ENCODE measurements at regions not wholly inside any gene's neighbourhood (a gene's known extent, or its start where the extent isn't known, plus 50 kb on each side); places are given as distances from the start of the nearest gene placed in this dataset.
A peak's percentile ranks its signal among the peaks of the same experiment; 100 is the strongest.

DNA sequence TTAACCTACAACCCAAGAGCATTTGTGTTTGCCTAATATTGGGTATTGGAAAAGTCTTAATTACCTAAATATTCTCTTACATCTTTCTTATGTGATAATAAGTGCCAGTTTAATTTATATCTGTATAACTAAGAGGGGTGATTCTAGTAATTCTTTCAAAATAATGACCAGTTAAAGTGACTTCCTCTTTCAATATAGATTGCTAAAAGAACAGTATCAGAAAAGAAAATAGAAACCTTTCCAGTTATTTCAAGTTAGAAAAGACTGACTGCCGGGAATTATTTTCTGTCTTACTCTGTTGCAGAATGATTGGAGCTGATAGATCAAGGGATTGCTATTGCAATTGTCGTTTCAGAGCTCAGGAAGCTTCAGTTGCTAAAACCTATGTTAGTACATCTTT lies 525.0 kb upstream of the SEMA3D start:
- Mint-ChIP-seq H3K36me3 (no peaks in the 10 kb centered on the region), H3K27ac (no peak overlapping the region), H3K9me3 (no peaks in the 10 kb centered on the region), H3K4me1 (no peaks in the 10 kb centered on the region), H3K27me3 (no peaks in the 10 kb centered on the region), H3K4me3 (no peak overlapping the region)
- DNase-seq, result no peak
- no peak for ATAC-seq (ENCODE audit: low read depth in 2 of 2)

GRCh38 chr7:85710960-85711359 lies 524.1 kb upstream of the SEMA3D start:
- no peak for ATAC-seq (ENCODE audit: low read depth in 2 of 2)

GRCh38 chr7:85708221-85708620 lies 521.4 kb upstream of the SEMA3D start:
- H3K36me3 Mint-ChIP-seq, result no peaks in the 10 kb centered on the region
- H3K27ac Mint-ChIP-seq, result no peak overlapping the region
- ATAC-seq (ENCODE audit: low read depth in 2 of 2) (no peak), DNase-seq (no peak)
- no peak overlapping the region for H3K4me3 Mint-ChIP-seq
- H3K4me1 Mint-ChIP-seq, result no peaks in the 10 kb centered on the region
- H3K9me3 Mint-ChIP-seq, result no peaks in the 10 kb centered on the region
- H3K27me3 Mint-ChIP-seq, result no peaks in the 10 kb centered on the region

More at GRCh38 chr7:85710960-85711359, 524.1 kb upstream of the SEMA3D start:
- Mint-ChIP-seq H3K4me3 (no peak overlapping the region), H3K27ac (no peak overlapping the region), H3K36me3 (no peaks in the 10 kb centered on the region), H3K4me1 (no peaks in the 10 kb centered on the region), H3K27me3 (no peaks in the 10 kb centered on the region), H3K9me3 (no peaks in the 10 kb centered on the region)
- DNase-seq, result no peak

DNA sequence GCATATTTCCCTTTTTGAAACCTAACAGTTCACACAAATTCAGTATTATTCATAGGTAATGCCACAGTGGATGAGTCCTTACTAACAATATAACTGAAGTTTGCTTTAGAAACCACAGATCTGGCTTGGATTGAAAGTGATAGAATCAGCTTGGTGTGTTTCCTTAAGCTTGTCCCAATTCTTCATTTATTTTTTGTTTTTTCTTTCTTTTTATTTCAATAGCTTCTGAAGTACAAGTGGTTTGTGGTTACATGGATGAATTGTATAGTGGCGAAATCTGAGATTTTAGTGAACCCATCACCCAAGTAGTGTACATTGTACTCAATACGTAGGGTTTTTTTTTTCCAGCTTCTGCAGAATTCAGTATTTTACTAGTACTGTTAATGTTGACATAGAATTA lies 518.2 kb upstream of the SEMA3D start:
- DNase-seq (no peak), ATAC-seq (ENCODE audit: low read depth in 2 of 2) (no peak)
- no peaks in the 10 kb centered on the region for H3K9me3 Mint-ChIP-seq
- H3K27me3 Mint-ChIP-seq, result no peaks in the 10 kb centered on the region
- no peaks in the 10 kb centered on the region for H3K36me3 Mint-ChIP-seq
- no peaks in the 10 kb centered on the region for H3K4me1 Mint-ChIP-seq
- no peak overlapping the region for H3K27ac Mint-ChIP-seq
- H3K4me3 Mint-ChIP-seq, result no peak overlapping the region

DNA sequence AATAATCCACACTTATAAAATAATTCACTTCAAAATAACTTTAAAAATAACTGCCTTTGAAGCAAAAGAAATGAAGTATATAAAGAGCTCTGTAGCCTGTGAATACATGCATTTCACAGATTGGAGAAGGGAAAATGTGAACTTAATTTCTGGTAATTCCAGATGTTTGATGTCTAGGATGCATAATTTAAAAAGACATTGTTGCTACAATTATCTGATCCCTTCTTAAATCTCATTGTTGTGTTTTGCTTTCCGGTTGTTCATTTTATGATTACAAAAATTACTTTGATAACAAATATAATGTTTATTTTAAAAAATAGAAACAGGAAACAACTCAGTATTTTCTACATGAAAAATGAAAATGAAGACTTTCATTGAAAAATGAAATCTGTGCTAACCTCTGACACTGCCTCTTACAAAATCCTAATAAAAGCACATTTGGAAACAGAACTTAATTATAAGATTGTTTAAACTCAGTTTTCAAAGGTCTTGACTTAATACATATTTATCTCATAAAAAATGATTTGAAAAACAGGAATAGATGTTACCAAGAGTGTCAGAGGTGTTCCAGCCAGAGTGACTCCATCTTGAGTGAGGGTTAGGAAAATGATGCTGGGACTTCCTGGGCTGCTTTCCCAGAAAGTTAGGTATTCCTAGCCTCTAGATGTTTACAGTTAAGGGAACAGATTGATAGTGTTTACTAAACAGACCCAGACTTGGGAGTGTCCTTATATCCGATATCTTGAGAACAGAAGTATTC lies 516.6 kb upstream of the SEMA3D start:
- Mint-ChIP-seq H3K27ac (no peak overlapping the region), H3K36me3 (no peaks in the 10 kb centered on the region), H3K27me3 (no peaks in the 10 kb centered on the region), H3K9me3 (no peaks in the 10 kb centered on the region), H3K4me3 (no peak overlapping the region), H3K4me1 (no peaks in the 10 kb centered on the region)
- ATAC-seq (ENCODE audit: low read depth in 2 of 2), result no peak
- no peak for DNase-seq

GRCh38 chr7:85702348-85702747 lies 515.5 kb upstream of the SEMA3D start:
- Mint-ChIP-seq H3K4me1 (no peaks in the 10 kb centered on the region), H3K27ac (peak overlapping the region in 1 of 6 donors; percentile 48), H3K27me3 (no peaks in the 10 kb centered on the region), H3K4me3 (no peak overlapping the region), H3K9me3 (no peaks in the 10 kb centered on the region), H3K36me3 (no peaks in the 10 kb centered on the region)
- DNase-seq, result no peak
- ATAC-seq (ENCODE audit: low read depth in 2 of 2), result no peak

DNA sequence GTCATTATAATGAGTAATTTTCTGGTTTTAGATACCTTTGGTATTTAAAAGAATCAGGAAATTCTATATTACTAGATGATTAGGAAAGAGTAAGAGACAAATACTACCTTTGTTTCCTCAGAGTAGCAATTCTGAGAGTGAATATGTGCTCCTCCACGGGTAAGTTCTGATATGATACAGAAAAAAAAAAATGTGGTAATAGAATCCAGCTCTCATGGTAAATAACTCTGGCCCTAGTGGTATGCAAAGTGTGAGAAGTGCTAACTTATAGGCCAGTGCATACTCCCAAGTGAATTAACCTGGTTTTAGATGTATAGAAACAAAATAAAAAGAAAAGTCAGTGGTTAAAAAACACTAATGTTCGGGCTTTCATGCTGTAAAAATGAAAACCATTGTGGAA lies 512.6 kb upstream of the SEMA3D start:
- DNase-seq, result no peak
- H3K27ac Mint-ChIP-seq, result no peak overlapping the region
- no peaks in the 10 kb centered on the region for H3K4me1 Mint-ChIP-seq
- no peak overlapping the region for H3K4me3 Mint-ChIP-seq
- H3K27me3 Mint-ChIP-seq, result no peaks in the 10 kb centered on the region
- no peak for ATAC-seq (ENCODE audit: low read depth in 2 of 2)
- no peaks in the 10 kb centered on the region for H3K9me3 Mint-ChIP-seq
- H3K36me3 Mint-ChIP-seq, result no peaks in the 10 kb centered on the region

DNA sequence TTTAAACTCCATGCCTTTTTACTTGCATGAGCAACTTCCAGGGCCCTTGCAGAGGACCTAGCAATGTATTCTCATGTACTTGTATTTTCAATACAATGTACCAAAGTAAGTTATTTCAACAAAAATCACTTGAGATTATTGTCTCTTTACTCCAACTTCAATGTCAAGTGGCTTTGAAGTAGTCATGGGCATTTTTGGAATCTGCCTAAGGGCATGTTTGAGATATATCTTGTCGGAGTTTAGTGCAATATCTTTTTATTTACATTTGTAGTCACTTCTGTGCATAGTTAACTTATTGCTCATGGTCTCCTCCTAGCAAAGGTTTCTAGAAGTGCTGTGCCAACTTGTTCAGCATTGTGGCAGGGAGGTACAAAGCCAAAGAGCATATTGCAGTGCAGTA lies 508.7 kb upstream of the SEMA3D start:
- Mint-ChIP-seq H3K4me1 (no peaks in the 10 kb centered on the region), H3K36me3 (no peaks in the 10 kb centered on the region), H3K27ac (no peak overlapping the region), H3K4me3 (no peak overlapping the region), H3K9me3 (no peaks in the 10 kb centered on the region), H3K27me3 (no peaks in the 10 kb centered on the region)
- ATAC-seq (ENCODE audit: low read depth in 2 of 2), result no peak
- no peak for DNase-seq

- no peaks in the 10 kb centered on the region for H3K9me3 Mint-ChIP-seq
- ATAC-seq (ENCODE audit: low read depth in 2 of 2) (no peak), DNase-seq (no peak)
- no peaks in the 10 kb centered on the region for H3K36me3 Mint-ChIP-seq
- no peaks in the 10 kb centered on the region for H3K4me1 Mint-ChIP-seq
- H3K27ac Mint-ChIP-seq, result no peak overlapping the region
- H3K27me3 Mint-ChIP-seq, result no peaks in the 10 kb centered on the region
- H3K4me3 Mint-ChIP-seq, result no peak overlapping the region
These were observed 508.2 kb upstream of the SEMA3D start for GRCh38 chr7:85695041-85695440.

DNA sequence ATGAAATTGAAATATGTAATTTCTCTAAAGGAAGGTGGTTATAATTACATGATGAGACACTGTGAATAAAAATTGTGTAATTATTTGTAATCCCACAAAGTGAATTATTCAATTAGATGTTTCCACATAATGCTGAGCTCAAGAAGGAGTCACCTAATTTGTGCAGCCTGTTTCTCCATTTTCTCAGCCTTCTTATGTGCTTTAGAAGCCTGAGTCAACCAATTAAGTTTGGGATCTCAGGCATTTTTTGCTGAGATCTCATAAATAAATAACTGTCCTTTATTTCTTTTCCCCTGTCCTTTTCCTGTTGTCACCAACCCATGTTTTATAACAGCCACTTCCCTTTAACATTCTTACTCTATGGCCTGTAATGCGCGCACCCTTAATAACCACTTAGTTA lies 506.5 kb upstream of the SEMA3D start:
- Mint-ChIP-seq H3K4me3 (no peak overlapping the region), H3K4me1 (no peaks in the 10 kb centered on the region), H3K27me3 (no peaks in the 10 kb centered on the region), H3K36me3 (no peaks in the 10 kb centered on the region), H3K27ac (no peak overlapping the region), H3K9me3 (no peaks in the 10 kb centered on the region)
- DNase-seq (no peak), ATAC-seq (ENCODE audit: low read depth in 2 of 2) (no peak)

GRCh38 chr7:85688712-85689111 lies 501.9 kb upstream of the SEMA3D start:
- H3K27me3 Mint-ChIP-seq, result no peaks in the 10 kb centered on the region
- H3K4me1 Mint-ChIP-seq, result no peaks in the 10 kb centered on the region
- DNase-seq (no peak), ATAC-seq (ENCODE audit: low read depth in 2 of 2) (no peak)
- no peak overlapping the region for H3K27ac Mint-ChIP-seq
- no peak overlapping the region for H3K4me3 Mint-ChIP-seq
- H3K9me3 Mint-ChIP-seq, result peaks cover 0 to 6% (median 3%) of the 10 kb centered on the region in 7 donors
- no peaks in the 10 kb centered on the region for H3K36me3 Mint-ChIP-seq

DNA sequence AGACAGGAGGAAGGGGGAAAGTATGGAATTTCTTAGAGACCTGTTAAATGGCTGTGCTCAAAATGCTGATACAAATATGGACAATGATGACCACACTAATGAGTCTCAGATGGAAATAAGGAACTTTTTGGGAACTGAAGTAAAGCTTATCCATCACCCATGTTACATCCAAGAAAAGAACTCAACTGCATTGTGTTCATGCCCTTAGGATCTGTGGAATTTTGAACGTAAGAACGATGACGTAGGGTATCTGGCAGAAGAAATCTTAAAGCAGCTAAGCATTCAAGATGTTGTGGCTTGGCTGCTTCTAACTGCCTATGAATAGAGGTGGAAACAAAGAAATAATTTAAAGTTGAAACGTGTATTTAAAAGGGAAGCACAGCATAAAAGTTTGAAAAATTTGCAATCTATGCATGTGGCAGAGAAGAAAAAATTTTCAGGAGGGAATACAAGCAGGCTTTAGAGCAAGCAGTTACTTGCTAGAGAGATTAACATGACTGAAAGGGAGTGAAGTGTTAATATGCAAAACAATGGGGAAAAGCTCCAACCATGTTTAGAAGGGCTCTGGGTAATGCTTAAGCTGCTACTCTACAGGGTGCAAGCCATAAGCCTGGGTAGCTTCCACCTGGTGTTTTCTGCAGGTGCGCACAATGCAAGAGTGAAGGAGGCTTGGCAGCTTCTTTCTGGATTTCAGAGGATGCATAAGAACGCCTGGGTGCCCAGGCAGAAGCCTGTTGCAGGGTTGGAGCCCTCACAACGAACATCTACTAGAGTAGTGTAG lies 499.7 kb upstream of the SEMA3D start:
- Mint-ChIP-seq H3K27ac (no peak overlapping the region), H3K4me3 (no peak overlapping the region), H3K4me1 (no peaks in the 10 kb centered on the region), H3K27me3 (no peaks in the 10 kb centered on the region), H3K9me3 (peaks cover 0 to 9% (median 3%) of the 10 kb centered on the region in 7 donors), H3K36me3 (no peaks in the 10 kb centered on the region)
- DNase-seq (no peak), ATAC-seq (ENCODE audit: low read depth in 2 of 2) (no peak)

GRCh38 chr7:85685901-85686300 lies 499.0 kb upstream of the SEMA3D start:
- Mint-ChIP-seq H3K9me3 (peaks cover 0 to 9% (median 3%) of the 10 kb centered on the region in 7 donors), H3K27ac (no peak overlapping the region), H3K4me3 (peak overlapping the region in 1 of 8 donors; percentile 38), H3K4me1 (no peaks in the 10 kb centered on the region), H3K36me3 (no peaks in the 10 kb centered on the region), H3K27me3 (no peaks in the 10 kb centered on the region)
- no peak for DNase-seq
- no peak for ATAC-seq (ENCODE audit: low read depth in 2 of 2)

DNA sequence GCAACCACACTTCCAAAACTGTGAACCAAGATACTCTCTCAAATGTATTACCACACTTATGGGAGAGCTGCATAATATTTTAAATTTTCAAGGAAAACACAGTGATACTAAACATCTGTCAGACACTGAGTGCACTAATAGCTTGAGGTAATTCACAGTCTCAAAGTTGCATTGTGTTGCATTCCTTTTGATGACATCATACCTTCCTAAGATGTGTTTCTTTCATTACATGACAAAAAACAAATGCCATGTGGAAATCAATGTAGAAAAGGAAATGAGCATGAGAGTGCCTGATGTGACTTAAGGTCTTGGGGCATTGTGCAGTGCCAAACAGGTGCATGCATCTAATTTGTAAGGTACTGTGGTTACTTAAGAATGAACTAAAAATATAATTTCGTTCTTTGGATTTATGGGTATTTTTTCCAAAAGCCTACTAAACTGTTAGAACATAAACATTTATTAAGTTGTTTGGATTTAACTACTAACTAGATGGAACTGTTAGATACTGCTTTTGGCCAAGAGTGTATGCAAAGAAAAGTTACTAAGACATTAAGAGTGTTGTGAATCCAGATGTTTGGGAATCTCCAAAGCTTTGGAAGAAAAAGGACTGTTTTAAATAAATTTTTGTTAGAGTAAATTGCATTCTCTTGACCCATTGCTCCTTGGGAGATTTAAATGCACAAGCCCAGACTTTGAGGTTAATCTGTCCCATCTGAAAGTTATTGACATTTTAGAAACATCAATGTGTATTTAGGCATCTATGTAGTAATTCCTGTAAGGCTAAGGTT lies 496.2 kb upstream of the SEMA3D start:
- DNase-seq (no peak), ATAC-seq (ENCODE audit: low read depth in 2 of 2) (no peak)
- H3K36me3 Mint-ChIP-seq, result no peaks in the 10 kb centered on the region
- no peaks in the 10 kb centered on the region for H3K4me1 Mint-ChIP-seq
- no peak overlapping the region for H3K4me3 Mint-ChIP-seq
- H3K27me3 Mint-ChIP-seq, result no peaks in the 10 kb centered on the region
- H3K9me3 Mint-ChIP-seq, result peaks cover 0 to 15% (median 4%) of the 10 kb centered on the region in 7 donors
- no peak overlapping the region for H3K27ac Mint-ChIP-seq
